T-helper 17 cell (primary cell): ENCODE measurements at regions not wholly inside any gene's neighbourhood (a gene's known extent, or its start where the extent isn't known, plus 50 kb on each side); places are given as distances from the start of the nearest gene placed in this dataset.

Experiments used
- ATAC-seq: fragments of 150-1000 bp; cut with Tn5 transposase; 2 replicates; pipeline ENCODE4 v1.10.0; 2021; ENCODE audit warnings: mild to moderate bottlenecking, moderate library complexity
- DNase-seq, 3 donors: peaks; one replicate each; pipeline versions ENCODE4 v3.0.0 to v3.0.0-alpha.2; 2020 to 2021
- H3K9me3 ChIP-seq: one replicate; pipeline ENCODE4 v1.7.0; 2013; ENCODE audit warnings: low read length, mild to moderate bottlenecking; ENCODE audit not compliant: control insufficient read depth, poor library complexity, severe bottlenecking
- H3K27ac Mint-ChIP-seq: one replicate; pipeline ENCODE4 v1.8.0; 2022; ENCODE audit warnings: mild to moderate bottlenecking, moderate library complexity, mixed read lengths
- H3K27me3 Mint-ChIP-seq: one replicate; pipeline ENCODE4 v1.8.0; 2022; ENCODE audit warnings: mixed read lengths
- H3K36me3 Mint-ChIP-seq: one replicate; pipeline ENCODE4 v1.8.0; 2022; ENCODE audit warnings: low read depth, mixed read lengths
- H3K4me1 Mint-ChIP-seq: one replicate; pipeline ENCODE4 v1.8.0; 2022; ENCODE audit warnings: mild to moderate bottlenecking, mixed read lengths
- H3K4me3 Mint-ChIP-seq: one replicate; pipeline ENCODE4 v1.8.0; 2022; ENCODE audit warnings: mild to moderate bottlenecking, moderate library complexity, mixed read lengths

- ATAC-seq, result no peak
- Mint-ChIP-seq H3K4me1 (no peaks in the 10 kb centered on the region), H3K36me3 (peaks cover 3% of the 10 kb centered on the region), H3K27ac (no peak overlapping the region), H3K4me3 (no peak overlapping the region), H3K27me3 (peaks cover 14% of the 10 kb centered on the region)
- DNase-seq, result no peak
- no peaks in the 10 kb centered on the region for H3K9me3 ChIP-seq
Measured at GRCh38 chr21:14753466-14754258, 207.5 kb upstream of the SAMSN1 start.

- H3K9me3 ChIP-seq, result no peaks in the 10 kb centered on the region
- no peak for ATAC-seq
- no peak for DNase-seq
- Mint-ChIP-seq H3K27ac (no peak overlapping the region), H3K4me3 (no peak overlapping the region), H3K4me1 (no peaks in the 10 kb centered on the region), H3K27me3 (peaks cover 17% of the 10 kb centered on the region), H3K36me3 (peaks cover 6% of the 10 kb centered on the region)
Measured at GRCh38 chr21:14753069-14753465, 207.0 kb upstream of the SAMSN1 start.

GRCh38 chr21:14752345-14752909 lies 206.3 kb upstream of the SAMSN1 start:
- ATAC-seq (no peak), DNase-seq (no peak)
- Mint-ChIP-seq H3K4me1 (no peaks in the 10 kb centered on the region), H3K4me3 (no peak overlapping the region), H3K36me3 (peaks cover 6% of the 10 kb centered on the region), H3K27ac (no peak overlapping the region), H3K27me3 (peaks cover 17% of the 10 kb centered on the region)
- no peaks in the 10 kb centered on the region for H3K9me3 ChIP-seq

GRCh38 chr21:14751602-14752344 lies 205.7 kb upstream of the SAMSN1 start:
- peaks cover 17% of the 10 kb centered on the region for H3K27me3 Mint-ChIP-seq
- ATAC-seq, result no peak
- no peak overlapping the region for H3K4me3 Mint-ChIP-seq

GRCh38 chr21:14751011-14751410 lies 204.9 kb upstream of the SAMSN1 start:
- Mint-ChIP-seq H3K27me3 (peaks cover 17% of the 10 kb centered on the region), H3K27ac (no peak overlapping the region), H3K4me1 (no peaks in the 10 kb centered on the region), H3K4me3 (no peak overlapping the region), H3K36me3 (peaks cover 6% of the 10 kb centered on the region)
- no peak for DNase-seq
- H3K9me3 ChIP-seq, result no peaks in the 10 kb centered on the region
- no peak for ATAC-seq

More at GRCh38 chr21:14751602-14752344, 205.7 kb upstream of the SAMSN1 start:
- DNase-seq, result no peak
- no peaks in the 10 kb centered on the region for H3K9me3 ChIP-seq
- Mint-ChIP-seq H3K4me1 (no peaks in the 10 kb centered on the region), H3K36me3 (peaks cover 6% of the 10 kb centered on the region), H3K27ac (no peak overlapping the region)

- H3K27me3 Mint-ChIP-seq, result peaks cover 17% of the 10 kb centered on the region
- no peaks in the 10 kb centered on the region for H3K4me1 Mint-ChIP-seq
- DNase-seq (no peak), ATAC-seq (no peak)
- peaks cover 6% of the 10 kb centered on the region for H3K36me3 Mint-ChIP-seq
- no peak overlapping the region for H3K4me3 Mint-ChIP-seq
- H3K9me3 ChIP-seq, result no peaks in the 10 kb centered on the region
- no peak overlapping the region for H3K27ac Mint-ChIP-seq
Measured at GRCh38 chr21:14750041-14750440, 203.9 kb upstream of the SAMSN1 start.

- H3K36me3 Mint-ChIP-seq, result peaks cover 6% of the 10 kb centered on the region
- no peak for ATAC-seq
- DNase-seq, result no peak
- no peak overlapping the region for H3K4me3 Mint-ChIP-seq
- no peaks in the 10 kb centered on the region for H3K9me3 ChIP-seq
- peaks cover 17% of the 10 kb centered on the region for H3K27me3 Mint-ChIP-seq
- H3K27ac Mint-ChIP-seq, result no peak overlapping the region
- no peaks in the 10 kb centered on the region for H3K4me1 Mint-ChIP-seq
Measured at GRCh38 chr21:14748662-14749061, 202.5 kb upstream of the SAMSN1 start.

GRCh38 chr21:14744368-14744767 lies 198.3 kb upstream of the SAMSN1 start:
- ATAC-seq (no peak), DNase-seq (no peak)
- no peak overlapping the region for H3K4me3 Mint-ChIP-seq
- H3K27me3 Mint-ChIP-seq, result peaks cover 16% of the 10 kb centered on the region
- no peaks in the 10 kb centered on the region for H3K9me3 ChIP-seq
- H3K4me1 Mint-ChIP-seq, result no peaks in the 10 kb centered on the region
- H3K27ac Mint-ChIP-seq, result no peak overlapping the region
- peaks cover 6% of the 10 kb centered on the region for H3K36me3 Mint-ChIP-seq

- no peak overlapping the region for H3K4me3 Mint-ChIP-seq
- H3K27ac Mint-ChIP-seq, result no peak overlapping the region
- H3K4me1 Mint-ChIP-seq, result no peaks in the 10 kb centered on the region
- no peaks in the 10 kb centered on the region for H3K9me3 ChIP-seq
- DNase-seq, result no peak
- ATAC-seq, result no peak
- H3K27me3 Mint-ChIP-seq, result peaks cover 6% of the 10 kb centered on the region
- H3K36me3 Mint-ChIP-seq, result no peaks in the 10 kb centered on the region
Measured at GRCh38 chr21:14742119-14742518, 196.0 kb upstream of the SAMSN1 start.

GRCh38 chr21:14741256-14741655 lies 195.1 kb upstream of the SAMSN1 start:
- Mint-ChIP-seq H3K27me3 (peaks cover 6% of the 10 kb centered on the region), H3K36me3 (no peaks in the 10 kb centered on the region), H3K4me3 (no peak overlapping the region), H3K4me1 (no peaks in the 10 kb centered on the region), H3K27ac (no peak overlapping the region)
- DNase-seq (no peak), ATAC-seq (no peak)
- no peaks in the 10 kb centered on the region for H3K9me3 ChIP-seq

GRCh38 chr21:14740692-14741091 lies 194.6 kb upstream of the SAMSN1 start:
- Mint-ChIP-seq H3K4me3 (no peak overlapping the region), H3K36me3 (no peaks in the 10 kb centered on the region), H3K27ac (no peak overlapping the region), H3K4me1 (no peaks in the 10 kb centered on the region), H3K27me3 (peaks cover 6% of the 10 kb centered on the region)
- no peak for ATAC-seq
- no peak for DNase-seq
- H3K9me3 ChIP-seq, result no peaks in the 10 kb centered on the region

- Mint-ChIP-seq H3K27ac (no peak overlapping the region), H3K27me3 (peaks cover 6% of the 10 kb centered on the region), H3K4me1 (no peaks in the 10 kb centered on the region), H3K36me3 (no peaks in the 10 kb centered on the region), H3K4me3 (no peak overlapping the region)
- DNase-seq (no peak), ATAC-seq (no peak)
- H3K9me3 ChIP-seq, result no peaks in the 10 kb centered on the region
Measured at GRCh38 chr21:14740116-14740515, 194.0 kb upstream of the SAMSN1 start.

GRCh38 chr21:14739590-14739989 lies 193.5 kb upstream of the SAMSN1 start:
- Mint-ChIP-seq H3K4me1 (no peaks in the 10 kb centered on the region), H3K27me3 (peaks cover 6% of the 10 kb centered on the region), H3K27ac (no peak overlapping the region), H3K4me3 (no peak overlapping the region), H3K36me3 (no peaks in the 10 kb centered on the region)
- DNase-seq, result no peak
- H3K9me3 ChIP-seq, result no peaks in the 10 kb centered on the region
- ATAC-seq, result no peak
